GM21723 (cell line): ENCODE measurements at regions not wholly inside any gene's neighbourhood (a gene's known extent, or its start where the extent isn't known, plus 50 kb on each side); places are given as distances from the start of the nearest gene placed in this dataset.
"Not testable (repeated sequence)": the region's sequence is repeated elsewhere in the genome, so short reads cannot be mapped to it uniquely, and the experiment has no call there.

Experiments used
- ATAC-seq: cut with Tn5 transposase; IDR thresholded peaks from one replicate; pipeline ENCODE4 v1.9.1; 2021; ENCODE audit warnings: mild to moderate bottlenecking, moderate library complexity; ENCODE audit not compliant: unreplicated experiment

DNA sequence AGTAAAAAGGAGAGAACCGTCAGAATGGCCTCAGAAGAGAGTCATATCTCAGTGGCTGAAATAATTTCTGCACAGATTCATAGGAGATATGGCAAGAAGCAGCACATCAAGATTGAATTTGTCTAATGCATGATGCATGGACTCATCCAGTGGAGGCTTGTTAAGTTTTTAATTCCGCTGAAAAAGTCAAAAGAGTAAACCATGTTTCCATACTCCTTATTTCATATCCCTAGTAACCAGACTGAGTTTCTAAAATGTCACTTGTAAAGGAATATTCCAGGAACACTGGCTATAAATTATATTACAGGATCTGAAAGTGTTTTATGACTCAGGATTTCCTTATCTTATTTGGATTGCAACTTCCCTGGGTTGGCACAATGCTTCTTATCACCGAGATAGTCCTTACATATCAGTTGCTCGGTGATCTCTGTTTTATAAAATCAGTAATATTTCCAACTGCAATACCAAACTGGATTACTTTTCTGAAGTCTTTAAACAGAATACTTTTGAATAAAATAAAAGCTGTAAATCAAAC is 180.2 kb upstream of the TSC22D1 start:
- ATAC-seq: no peak

DNA sequence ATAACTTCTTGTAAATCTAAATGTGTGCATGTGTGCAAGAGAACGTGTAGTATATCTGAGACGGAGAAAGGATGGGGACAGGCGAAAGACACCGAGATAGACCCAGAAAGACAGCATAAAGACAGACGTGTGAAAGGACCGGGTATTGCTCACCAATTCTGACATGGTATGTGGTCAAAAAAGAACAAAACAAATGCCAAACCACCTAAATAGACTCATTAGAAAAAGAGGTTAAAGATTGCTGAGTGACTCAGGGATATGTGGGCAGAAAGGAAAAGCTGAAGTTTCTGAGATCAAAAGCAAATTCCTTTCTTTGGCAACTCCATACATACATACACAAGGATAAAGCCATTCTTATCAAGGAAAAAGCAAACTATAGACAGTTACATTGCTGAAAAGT is 179.7 kb upstream of the TSC22D1 start:
- ATAC-seq: no peak

DNA sequence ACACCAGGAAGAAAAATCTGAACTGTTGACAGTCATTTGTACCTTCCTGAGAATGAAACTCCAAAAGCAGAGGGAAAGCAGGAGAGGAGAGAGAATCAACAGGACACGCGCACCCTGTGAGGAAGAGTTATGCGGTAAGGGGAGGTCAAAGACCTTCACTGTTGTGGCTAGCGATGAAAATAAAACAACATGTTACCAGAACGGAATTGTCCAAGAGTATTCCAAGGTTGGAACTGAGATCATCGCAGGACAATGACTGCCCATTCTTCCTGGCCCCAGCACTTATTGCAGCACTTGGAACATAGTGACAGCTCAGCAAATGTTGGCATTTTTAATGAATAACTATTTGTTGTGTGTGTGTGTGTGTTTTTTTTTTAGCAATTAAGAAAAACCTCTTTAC is 176.0 kb upstream of the TSC22D1 start:
- no peak for ATAC-seq

DNA sequence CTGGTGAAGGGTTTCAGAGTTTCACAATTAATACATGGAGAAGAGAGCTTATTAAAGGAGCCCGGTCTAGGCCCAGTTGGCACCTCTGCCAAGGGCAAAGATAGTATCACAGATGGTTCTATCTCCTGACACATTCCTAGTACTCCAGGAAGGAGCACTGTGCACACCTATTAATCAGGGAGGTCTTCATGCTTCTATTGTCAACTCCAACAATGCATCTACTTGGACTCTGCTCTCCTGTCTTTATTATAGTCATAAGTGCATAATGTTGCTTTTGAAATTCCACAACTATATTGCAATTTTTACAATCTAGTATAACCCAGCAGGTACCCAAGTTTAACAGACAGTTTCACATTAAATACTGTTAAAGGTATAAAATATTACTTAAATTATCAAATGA is 174.5 kb upstream of the TSC22D1 start:
- no peak for ATAC-seq

DNA sequence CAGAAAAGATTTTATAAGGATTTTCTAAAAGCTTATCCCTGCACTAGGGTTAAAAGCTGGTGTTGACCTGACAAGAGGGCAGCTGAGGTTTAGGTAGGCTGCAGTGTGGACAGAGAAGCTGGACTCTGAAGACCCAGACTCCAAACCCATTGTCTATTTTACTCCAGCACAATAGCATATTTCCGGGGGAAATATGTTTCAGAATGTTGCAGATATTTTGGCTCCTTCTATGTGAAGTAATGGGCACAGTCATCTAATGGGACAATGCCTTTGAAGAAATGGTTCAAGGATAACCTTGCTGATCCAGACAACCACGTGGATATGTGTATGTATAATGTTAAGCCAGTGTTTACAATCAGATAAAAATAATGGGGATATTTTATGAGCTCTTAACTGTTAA is 173.8 kb upstream of the TSC22D1 start:
- no peak for ATAC-seq

DNA sequence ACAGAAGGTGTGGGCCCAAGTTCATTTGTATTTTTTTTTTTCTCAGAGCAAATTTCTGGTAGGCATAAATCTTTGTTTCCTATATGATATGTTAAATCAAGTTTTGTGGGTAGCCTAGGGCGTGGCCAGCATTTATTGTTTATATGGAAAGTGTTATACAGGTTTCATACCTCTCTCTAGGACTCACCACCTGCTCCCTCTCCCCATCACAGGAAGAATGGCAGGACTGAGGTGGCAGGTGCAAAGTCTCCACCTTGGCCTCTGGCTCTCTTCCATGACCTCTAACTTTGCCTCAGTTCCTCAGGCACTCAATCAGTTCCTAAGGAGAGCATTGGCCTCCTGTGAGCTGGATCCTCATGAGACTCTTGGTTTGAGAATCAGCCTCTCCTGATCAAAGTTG is 172.3 kb upstream of the TSC22D1 start:
- no peak for ATAC-seq

DNA sequence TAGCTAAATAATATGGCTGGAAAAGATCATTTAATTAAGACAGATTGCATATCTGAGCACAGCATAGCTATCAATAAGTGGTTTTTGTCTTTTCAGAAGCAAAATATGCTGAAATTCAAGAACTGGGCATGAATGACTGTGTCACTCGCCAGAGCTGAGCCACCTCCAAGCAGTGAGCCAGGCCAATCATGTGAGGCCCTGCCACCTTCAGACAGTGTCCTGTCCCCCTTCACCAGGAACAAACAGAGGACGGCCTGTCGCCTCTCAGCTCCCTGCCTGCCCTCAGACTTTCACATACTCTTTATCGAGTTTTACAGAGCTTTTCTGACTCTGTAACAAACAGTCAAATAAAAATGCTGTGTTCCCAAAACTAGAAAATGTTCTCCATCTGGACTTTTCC is 171.0 kb upstream of the TSC22D1 start:
- ATAC-seq: no peak

DNA sequence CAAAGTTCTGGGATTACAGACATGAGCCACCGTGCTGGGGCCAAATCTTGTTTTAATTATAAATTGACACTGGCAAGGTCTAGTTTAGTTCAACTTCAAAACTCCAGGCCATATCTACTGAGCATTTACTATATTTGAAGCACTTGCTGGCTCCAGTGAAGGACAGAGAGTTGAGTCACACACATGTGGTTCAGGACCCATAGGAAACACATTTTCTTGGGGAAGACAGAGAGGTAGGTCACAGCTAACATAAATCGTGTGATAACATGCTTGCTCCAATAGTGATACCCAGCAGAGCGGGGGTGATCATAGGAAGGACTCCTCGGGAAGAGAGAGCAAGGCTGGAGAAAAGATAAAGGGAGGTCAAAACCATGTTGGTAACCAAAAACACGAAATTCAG is 170.6 kb upstream of the TSC22D1 start:
- ATAC-seq: no peak

DNA sequence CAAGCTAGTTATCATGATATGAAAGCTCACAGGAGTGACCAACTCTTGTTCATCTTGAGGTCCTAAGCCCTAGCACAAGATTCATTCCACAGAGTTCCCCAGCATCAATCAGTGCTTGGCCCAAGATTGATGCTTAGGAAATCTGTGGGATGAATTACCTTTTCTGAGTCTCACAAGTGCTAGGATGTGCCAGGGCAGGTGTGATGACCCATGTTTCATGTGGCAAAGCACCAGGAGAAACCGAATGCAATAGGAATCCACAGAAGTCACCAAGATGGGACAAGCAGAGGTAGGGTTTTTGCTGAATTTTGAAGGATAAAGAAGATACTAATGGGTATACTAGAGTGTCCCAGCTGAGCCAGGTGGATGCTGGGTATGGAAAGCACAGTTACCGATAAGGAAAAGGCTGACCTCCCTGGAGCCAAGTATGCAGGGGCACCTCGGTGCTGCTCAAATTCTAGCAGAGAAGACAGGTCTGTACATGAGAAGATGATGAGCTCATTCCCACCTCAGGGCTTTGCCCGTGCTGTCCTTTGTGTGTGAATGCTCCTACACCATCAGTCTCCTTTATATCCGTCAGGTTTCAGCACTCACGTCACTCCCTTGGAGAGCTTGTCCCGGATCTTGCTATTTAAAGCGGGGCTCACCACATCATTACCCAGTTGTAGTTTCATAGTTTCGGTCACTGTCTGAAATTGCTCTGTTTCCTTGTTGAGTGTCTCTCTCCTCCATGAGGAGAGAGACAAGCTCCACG is 168.9 kb upstream of the TSC22D1 start:
- no peak for ATAC-seq

DNA sequence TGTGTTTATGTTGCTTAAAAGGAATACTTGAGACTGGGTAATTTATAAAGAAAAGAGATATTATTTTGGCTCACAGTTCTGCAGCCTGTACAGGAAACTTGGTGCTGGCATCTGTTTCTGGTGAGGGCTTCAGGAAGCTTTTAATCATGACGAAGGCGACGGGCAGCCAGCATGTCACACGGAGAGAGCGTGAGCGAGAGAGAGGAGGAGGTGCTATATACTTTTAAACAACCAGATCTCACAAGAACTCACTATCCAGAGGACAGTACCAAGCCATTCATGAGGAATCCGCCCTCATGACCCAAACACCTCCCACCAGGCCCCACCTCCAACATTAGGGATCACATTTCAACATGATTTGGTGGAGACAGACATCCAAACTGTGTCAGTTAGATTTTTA is 163.4 kb upstream of the TSC22D1 start:
- no peak for ATAC-seq

DNA sequence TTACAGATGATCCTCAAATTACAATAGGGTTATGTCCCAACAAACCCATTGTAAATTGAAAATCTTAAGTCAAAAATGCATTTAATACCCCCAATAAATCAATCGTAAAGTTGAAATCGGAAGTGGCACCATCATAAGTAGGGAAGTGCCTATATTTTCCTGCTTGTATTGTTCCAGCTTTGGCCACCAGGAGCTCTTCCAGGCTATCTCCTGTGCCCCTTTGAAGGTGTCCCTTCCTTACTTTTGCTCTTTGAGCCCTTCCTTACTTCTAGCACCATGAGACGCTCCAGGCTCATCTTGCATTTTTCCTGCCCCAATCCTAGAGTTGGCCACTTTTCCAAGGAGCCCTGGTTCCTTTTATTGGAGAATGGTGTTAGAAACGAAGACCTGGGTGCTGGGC is 163.0 kb upstream of the TSC22D1 start:
- no peak for ATAC-seq

DNA sequence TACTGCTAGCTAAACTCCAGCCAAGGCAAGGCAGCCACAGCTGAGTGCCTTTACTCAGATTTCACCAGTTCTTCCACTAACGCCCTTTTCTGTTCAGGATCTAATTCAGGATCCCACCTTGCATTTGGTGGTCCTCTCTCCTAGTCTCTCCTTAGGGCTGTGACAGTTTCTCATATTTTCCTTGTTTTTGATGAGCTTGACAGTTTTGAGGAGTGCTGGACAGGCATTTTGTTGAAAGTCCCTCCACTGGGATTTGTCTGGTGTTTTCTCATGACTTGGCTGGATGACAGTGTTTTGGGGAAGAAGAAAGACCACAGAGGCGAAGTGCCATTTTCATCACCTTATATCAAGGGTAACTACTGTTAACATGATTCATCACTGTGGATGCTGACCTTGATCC is 162.3 kb upstream of the TSC22D1 start:
- ATAC-seq: no peak

DNA sequence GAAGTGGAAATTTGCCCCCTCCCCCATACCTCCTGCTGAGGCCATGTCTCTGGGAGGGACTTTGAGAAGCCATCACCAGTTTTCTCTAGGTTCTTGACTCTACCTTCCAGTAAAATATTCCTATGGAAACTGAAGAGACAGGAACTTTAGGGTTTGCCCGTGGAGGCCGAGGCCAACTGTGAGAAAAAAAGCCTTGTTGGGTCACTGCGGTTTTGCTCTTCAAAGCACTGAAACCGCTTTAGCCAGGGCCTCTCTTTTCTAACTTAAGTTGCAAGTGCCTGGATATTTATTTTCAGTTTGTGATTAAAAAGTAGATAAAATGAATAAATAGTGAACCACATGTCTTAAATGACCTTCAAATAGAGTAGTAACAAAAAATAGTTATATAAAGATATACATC is 159.7 kb upstream of the TSC22D1 start:
- ATAC-seq: no peak

DNA sequence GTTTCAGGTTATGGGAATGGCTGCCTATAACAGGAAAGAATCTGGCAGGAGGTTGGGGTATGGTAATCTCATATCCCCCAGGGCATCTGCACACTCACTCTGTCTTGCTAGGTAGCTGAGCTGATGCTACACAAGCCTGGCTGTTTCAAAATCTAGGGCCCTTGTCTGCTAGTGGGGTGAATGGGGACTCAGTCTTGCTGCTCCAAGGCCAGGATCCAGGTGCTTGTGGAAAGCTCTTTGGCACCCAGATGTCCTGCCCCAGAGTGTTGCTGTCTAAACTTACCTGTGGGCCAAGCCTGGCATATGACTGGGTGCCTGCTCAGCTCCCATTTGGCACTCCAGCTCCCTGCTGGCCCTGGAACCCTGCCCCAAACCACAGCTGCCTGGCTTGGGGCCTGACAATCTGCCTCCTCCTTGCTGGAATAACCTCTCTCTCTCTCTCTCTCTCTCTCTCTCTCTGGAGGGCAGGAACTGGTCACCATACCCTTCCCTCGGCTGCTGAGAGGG is 158.1 kb upstream of the TSC22D1 start:
- ATAC-seq: no peak

DNA sequence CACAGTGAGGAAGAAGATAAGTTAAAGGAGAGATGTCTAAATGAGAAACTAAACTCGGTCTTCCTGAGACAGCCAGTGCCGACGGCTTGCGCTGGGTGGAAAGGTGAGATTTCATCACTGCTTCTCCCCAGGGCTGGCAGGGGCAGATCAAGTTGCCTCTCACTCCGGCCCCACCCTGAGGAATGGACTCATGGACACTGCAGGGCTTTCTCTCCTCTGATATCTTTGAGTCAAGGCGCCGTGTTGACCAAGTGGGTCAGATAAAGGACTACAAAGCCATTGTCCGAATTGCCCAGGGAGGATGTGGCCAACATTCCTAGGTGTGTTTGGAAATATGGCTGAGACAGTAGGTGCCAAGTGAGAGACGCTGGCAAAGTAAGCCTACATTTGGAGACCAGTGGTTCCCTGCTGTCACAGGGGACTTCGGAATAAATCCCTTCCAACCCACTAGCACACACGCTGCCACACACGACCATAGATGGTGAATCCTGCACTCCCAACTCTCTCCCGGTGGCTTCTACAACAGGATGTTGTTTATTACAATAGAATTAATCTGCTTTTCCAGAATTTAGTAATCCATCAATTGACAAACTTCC is 156.5 kb upstream of the TSC22D1 start:
- no peak for ATAC-seq

DNA sequence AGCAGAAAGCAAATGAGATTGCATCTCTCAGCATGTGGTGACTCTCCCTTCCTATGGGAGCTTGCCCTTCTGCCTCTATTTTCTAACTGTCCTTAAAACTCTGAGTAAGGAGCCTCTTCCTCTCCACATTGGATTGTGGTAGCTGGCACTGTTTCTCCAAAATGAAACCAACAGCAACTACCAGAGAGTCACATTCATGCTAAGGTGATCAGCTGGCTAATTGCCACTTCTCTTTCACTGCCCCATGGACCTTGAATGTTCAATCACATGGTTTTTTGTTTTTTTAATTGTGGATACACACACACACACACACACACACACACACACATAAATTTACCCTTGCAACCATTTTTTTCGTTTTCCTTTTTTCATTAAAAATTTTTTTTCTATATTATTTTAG is 154.7 kb upstream of the TSC22D1 start:
- no peak for ATAC-seq

DNA sequence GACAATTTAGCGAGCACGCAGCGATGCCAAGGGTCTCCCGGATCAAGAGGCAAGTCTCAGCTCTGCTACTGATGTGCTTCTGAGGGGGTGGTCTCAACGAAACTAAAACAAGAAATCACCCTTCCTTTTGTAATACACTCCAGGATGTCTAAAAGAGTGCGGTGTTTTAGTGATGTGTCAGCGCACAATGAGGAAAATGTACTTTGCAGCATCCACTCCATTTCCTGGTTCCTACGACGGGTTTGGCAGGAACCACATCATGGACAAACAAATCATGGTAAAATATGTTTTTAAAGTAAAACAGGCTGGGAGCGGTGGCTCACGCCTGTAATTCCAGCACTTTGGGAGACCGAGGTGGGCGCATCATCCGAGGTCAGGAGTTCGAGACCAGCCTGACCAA is 154.0 kb upstream of the TSC22D1 start:
- no peak for ATAC-seq

DNA sequence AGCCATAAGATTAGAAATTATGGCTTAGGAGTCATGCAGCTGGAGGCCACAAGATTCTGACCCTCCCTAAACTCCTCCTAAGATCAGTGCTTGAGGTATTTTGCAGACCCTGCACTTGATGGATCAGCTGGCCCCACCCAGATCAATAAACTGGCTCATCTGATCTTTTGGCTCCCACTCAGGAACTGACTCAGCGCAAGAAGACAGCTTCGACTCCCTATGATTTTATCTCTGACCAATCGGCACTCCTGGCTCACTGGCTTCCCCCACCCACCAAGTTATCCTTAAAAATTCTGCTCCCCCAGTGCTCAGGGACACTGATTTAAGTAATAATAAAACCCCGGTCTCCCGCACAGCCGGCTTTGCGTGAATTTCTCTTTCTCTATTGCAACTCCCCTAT is 151.5 kb upstream of the TSC22D1 start:
- ATAC-seq: not testable (repeated sequence)

DNA sequence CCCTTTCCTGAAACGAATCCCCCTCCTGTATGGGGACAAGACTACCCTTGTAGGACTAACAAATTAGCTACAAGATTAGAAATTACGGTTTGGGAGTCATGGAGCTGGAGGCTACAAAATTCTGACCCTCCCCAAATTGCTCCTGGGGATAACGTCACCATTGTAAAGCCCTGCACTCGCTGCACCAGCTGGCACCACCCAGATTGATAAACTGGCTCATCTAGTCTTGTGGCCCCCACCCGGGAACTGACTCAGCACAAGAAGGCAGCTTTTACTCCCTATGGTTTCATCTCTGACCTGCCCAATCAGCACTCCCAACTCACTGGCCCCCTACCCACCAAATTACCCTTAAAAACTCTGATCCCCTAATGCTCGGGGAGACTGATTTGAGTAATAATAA is 150.6 kb upstream of the TSC22D1 start:
- ATAC-seq: no peak

DNA sequence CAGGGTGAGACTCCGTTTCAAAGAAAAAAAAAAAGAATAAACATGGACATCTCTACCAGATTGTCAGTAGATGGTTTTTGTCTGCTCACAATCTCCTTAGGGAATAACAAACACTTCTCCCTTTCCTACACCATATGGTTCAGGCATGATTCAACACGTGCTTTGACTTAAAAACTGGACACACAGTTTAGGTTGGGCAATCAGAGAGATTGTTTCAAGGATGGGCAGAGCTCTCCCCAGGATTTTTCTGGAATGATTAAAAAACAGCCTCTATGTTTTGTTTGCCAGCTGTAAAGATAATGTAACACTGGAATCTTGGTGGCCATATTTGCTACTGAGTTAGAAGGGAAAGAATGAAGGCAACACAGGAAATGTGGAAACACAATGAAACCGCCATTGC is 150.1 kb upstream of the TSC22D1 start:
- ATAC-seq: no peak

DNA sequence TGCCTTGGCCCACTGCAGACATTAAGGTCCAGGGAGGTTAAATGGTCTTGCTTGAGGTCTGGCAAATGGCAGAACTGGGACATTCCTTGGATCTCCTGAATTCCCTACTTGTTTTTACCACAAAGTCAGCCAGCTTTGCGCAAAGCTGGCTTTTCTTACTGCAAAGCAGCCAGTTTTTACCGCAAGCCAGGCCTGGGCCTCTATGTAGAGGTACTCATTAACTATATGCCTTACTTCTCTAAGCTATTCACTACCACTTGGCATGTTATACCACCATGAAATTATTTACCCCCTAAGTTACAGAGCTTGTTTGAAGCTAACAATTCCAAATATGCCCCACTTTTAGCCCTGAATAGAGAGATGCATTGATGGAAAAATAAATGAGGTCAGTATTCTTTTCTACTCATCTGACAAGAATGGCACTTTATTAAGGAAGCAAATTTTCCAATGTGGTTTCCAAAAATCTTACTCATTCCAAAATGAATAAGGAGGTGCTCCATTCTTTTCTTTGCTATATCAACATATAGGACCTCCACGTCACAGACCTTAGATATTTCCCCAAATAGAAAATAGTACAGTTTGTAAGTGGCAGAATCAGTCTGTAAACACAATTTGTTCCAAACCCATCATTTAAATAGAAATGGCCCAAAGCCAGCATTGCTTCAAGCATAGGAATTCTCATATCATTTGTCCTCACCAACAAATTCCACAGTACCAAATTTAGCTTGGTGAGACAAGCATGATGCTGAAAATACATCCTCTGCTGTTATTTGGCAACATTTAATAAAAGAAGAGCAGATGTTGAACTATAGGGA is 143.9 kb upstream of the TSC22D1 start:
- ATAC-seq: no peak

DNA sequence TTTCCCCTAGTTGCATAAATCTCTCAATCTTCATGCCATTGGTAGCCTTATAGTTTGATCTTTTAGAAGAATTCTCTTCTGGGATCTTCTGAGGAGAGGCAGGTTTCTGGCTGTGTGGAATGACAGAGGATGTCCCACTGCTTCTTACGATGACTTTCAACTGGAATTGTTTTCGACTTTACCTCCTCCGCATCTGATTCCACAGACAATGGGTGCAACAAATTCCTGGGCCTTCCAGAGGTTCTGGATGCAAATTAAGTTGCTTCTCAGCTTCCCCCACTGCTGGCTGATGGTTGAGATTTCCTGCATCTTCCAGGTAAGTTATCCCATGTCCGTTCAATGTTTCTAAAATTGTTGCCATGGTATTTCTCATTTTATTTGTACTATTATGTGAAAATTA is 142.3 kb upstream of the TSC22D1 start:
- no peak for ATAC-seq
